Astrocyte of the spinal cord (primary cell): ENCODE measurements at regions not wholly inside any gene's neighbourhood (a gene's known extent, or its start where the extent isn't known, plus 50 kb on each side); places are given as distances from the start of the nearest gene placed in this dataset.

Source experiments
- DNase-seq: peaks from one replicate; pipeline ENCODE4 v3.0.0; 2011; ENCODE audit warnings: low read depth, low spot score
- H3K4me3 ChIP-seq: 2 replicates; pipeline ENCODE4 v1.5.1; 2011; ENCODE audit warnings: low read depth, mild to moderate bottlenecking, low read length, moderate library complexity
- CTCF ChIP-seq: IDR thresholded peaks from 2 replicates; pipeline ENCODE4 v1.5.1; 2012; ENCODE audit warnings: low read depth, mild to moderate bottlenecking, low read length, inconsistent platforms
- in situ Hi-C: cut with HindIII; loops from 2 replicates; pipeline ENCODE4 v1.10.0; 2017; ENCODE audit warnings: low sequenced_read_pairs

DNA sequence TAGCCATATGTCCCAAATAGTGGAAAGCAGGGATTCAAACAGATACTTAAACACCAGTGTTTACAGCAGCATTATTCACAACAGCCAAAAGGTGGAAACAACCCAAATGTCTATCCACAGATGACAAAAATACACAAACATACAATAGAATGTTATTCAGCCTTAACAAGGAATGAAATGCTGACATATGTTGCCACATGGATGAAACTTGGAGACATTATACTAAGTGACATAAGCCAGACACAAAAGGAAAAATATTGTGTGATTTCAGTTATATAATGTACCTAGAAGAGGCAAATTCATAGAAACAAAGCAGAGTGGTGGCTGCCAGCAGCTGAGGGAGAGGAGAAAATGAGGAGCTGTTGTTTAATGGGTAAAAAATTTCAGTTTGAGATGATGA, 533.9 kb upstream of the FZD8 start:
- in situ Hi-C loops, result no loop called here
- DNase-seq, result no peak
- no peak overlapping the region for H3K4me3 ChIP-seq
- TF ChIP-seq CTCF, result no peak

DNA sequence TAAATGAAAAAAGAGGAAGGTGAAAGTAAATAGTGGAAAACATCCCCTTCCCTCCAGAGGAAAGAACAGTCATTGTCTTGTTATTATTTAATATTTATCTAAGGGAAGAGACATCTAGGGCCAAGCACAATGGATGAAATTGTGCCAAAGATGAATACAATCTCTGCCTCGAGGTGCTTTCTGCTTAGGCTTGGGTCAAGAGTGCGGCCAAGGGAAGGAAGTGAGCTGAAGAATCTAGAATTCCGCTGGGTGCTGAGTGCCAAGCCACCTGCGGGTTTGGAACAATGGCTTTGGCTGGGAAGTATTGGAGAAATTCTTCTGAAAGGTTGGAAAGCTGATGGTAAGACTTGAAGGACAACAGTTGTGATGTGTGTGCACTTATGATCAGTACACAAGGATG, 531.3 kb upstream of the FZD8 start:
- in situ Hi-C loops, result no loop called here
- DNase-seq, result peak; percentile 23
- H3K4me3 ChIP-seq, result no peak overlapping the region
- no peak for TF ChIP-seq CTCF

GRCh38 chr10:36171953-36172940, 530.2 kb upstream of the FZD8 start:
- no peak for TF ChIP-seq CTCF
- no peak overlapping the region for H3K4me3 ChIP-seq
- in situ Hi-C loops, result no loop called here
- DNase-seq, result peak; percentile 87

- H3K4me3 ChIP-seq, result no peak overlapping the region
- TF ChIP-seq CTCF, result no peak
- DNase-seq, result peak; percentile 25
- in situ Hi-C loops, result no loop called here
These were observed 529.5 kb upstream of the FZD8 start for GRCh38 chr10:36171556-36171952.

- DNase-seq, result no peak
- TF ChIP-seq CTCF, result no peak
- H3K4me3 ChIP-seq, result no peak overlapping the region
- in situ Hi-C loops, result no loop called here
These were observed 528.9 kb upstream of the FZD8 start for GRCh38 chr10:36170943-36171501.

GRCh38 chr10:36170142-36170719, 528.1 kb upstream of the FZD8 start:
- H3K4me3 ChIP-seq, result no peak overlapping the region
- no peak for TF ChIP-seq CTCF
- no peak for DNase-seq
- in situ Hi-C loops, result no loop called here
